WTC11 (cell line): ENCODE measurements at regions not wholly inside any gene's neighbourhood (a gene's known extent, or its start where the extent isn't known, plus 50 kb on each side); places are given as distances from the start of the nearest gene placed in this dataset.

Experiments used
- ATAC-seq: fragments of 200-7000 bp; cut with Tn5 transposase; 2 replicates; pipeline ENCODE4 v1.10.0; 2021; ENCODE audit warnings: mild to moderate bottlenecking, moderate library complexity
- CTCF ChIA-PET: fragments of 300-600 bp; sonication (Branson Sonifier 250); formaldehyde crosslinking; loops from one replicate; lab custom pipeline; 2021; ENCODE audit warnings: antibody characterized with exemption; lab: Charles Lee
- POLR2A ChIA-PET: fragments of 350-600 bp; sonication (Branson Sonifier 250); formaldehyde crosslinking; loops from one replicate; lab custom pipeline; 2021; ENCODE audit warnings: antibody characterized with exemption; lab: Charles Lee
- DNase-seq: peaks from one replicate; pipeline ENCODE4 v3.0.0; 2021; ENCODE audit warnings: low spot score
- H3K27ac Mint-ChIP-seq: 2 replicates; pipeline ENCODE4 v1.8.0; 2021; ENCODE audit warnings: mixed read lengths
- H3K27me3 Mint-ChIP-seq: 2 replicates; pipeline ENCODE4 v1.8.0; 2021; ENCODE audit warnings: low read depth, mild to moderate bottlenecking, moderate library complexity, mixed read lengths
- H3K36me3 Mint-ChIP-seq: 2 replicates; pipeline ENCODE4 v1.8.0; 2021; ENCODE audit warnings: mixed read lengths
- H3K4me1 Mint-ChIP-seq: 2 replicates; pipeline ENCODE4 v1.8.0; 2022; ENCODE audit warnings: mixed read lengths
- H3K4me3 Mint-ChIP-seq: 2 replicates; pipeline ENCODE4 v1.8.0; 2021; ENCODE audit warnings: mild to moderate bottlenecking, moderate library complexity, mixed read lengths
- H3K9me3 Mint-ChIP-seq: 2 replicates; pipeline ENCODE4 v1.8.0; 2021; ENCODE audit warnings: mixed read lengths
- EMX1 ChIP-seq: fragments of 250-450 bp; sonication (Bioruptor Pico); IDR thresholded peaks from 2 replicates; pipeline ENCODE4 v1.8.0; 2021; ENCODE audit warnings: mild to moderate bottlenecking
- ESRRA ChIP-seq: sonication (generic); formaldehyde crosslinking; IDR thresholded peaks from 2 replicates; pipeline ENCODE4 v1.8.1; 2022; ENCODE audit warnings: mild to moderate bottlenecking, missing genetic modification reagents, borderline replicate concordance
- FOXJ3 ChIP-seq: sonication (generic); formaldehyde crosslinking; IDR thresholded peaks from 2 replicates; pipeline ENCODE4 v1.9.0; 2021; ENCODE audit warnings: missing genetic modification reagents, mild to moderate bottlenecking, borderline replicate concordance
- GABPB1 ChIP-seq: sonication (generic); formaldehyde crosslinking; IDR thresholded peaks from 2 replicates; pipeline ENCODE4 v1.8.1; 2023; ENCODE audit warnings: mild to moderate bottlenecking, missing genetic modification reagents
- JAZF1 ChIP-seq: fragments of 250-450 bp; sonication (Bioruptor Pico); IDR thresholded peaks from 2 replicates; pipeline ENCODE4 v1.9.0; 2021; ENCODE audit warnings: moderate library complexity, mild to moderate bottlenecking, inconsistent platforms
- NFATC4 ChIP-seq: fragments of 250-450 bp; sonication (Bioruptor Pico); IDR thresholded peaks from 2 replicates; pipeline ENCODE4 v1.9.0; 2021; ENCODE audit warnings: mild to moderate bottlenecking
- PRDM15 ChIP-seq: sonication (generic); formaldehyde crosslinking; IDR thresholded peaks from 2 replicates; pipeline ENCODE4 v1.8.0; 2022; ENCODE audit warnings: missing genetic modification reagents
- RORB ChIP-seq: fragments of 250-450 bp; sonication (Bioruptor Pico); IDR thresholded peaks from 2 replicates; pipeline ENCODE4 v1.9.0; 2021; ENCODE audit warnings: mild to moderate bottlenecking
- SMAD4 ChIP-seq: sonication (generic); formaldehyde crosslinking; IDR thresholded peaks from 2 replicates; pipeline ENCODE4 v1.8.0; 2022; ENCODE audit warnings: mild to moderate bottlenecking, missing genetic modification reagents
- SOX15 ChIP-seq: fragments of 250-450 bp; sonication (Bioruptor Pico); IDR thresholded peaks from 2 replicates; pipeline ENCODE4 v1.9.0; 2021; ENCODE audit warnings: mild to moderate bottlenecking
- STAT6 ChIP-seq: sonication (generic); formaldehyde crosslinking; conservative IDR thresholded peaks from 2 replicates; pipeline ENCODE4 v1.8.1; 2023; ENCODE audit warnings: mild to moderate bottlenecking, low read depth, missing genetic modification reagents, moderate library complexity
- ZNF138 ChIP-seq: sonication (generic); formaldehyde crosslinking; conservative IDR thresholded peaks from 2 replicates; pipeline ENCODE4 v1.8.1; 2022; ENCODE audit warnings: mild to moderate bottlenecking, moderate library complexity, missing genetic modification reagents
- ZNF423 ChIP-seq: fragments of 250-450 bp; sonication (Bioruptor Pico); IDR thresholded peaks from 2 replicates; pipeline ENCODE4 v2.1.2; 2022; ENCODE audit warnings: mild to moderate bottlenecking, moderate library complexity
- ZNF425 ChIP-seq: fragments of 250-450 bp; sonication (Bioruptor Pico); conservative IDR thresholded peaks from 2 replicates; pipeline ENCODE4 v1.9.0; 2021; ENCODE audit warnings: mild to moderate bottlenecking
- TF ChIP-seq, protein P1 (sequence below): sonication (generic); formaldehyde crosslinking; IDR thresholded peaks from 2 replicates; pipeline ENCODE4 v1.8.1; 2023; ENCODE audit warnings: mild to moderate bottlenecking, missing genetic modification reagents, moderate library complexity
- TF ChIP-seq, protein P2 (sequence below): fragments of 250-450 bp; sonication (Bioruptor Pico); IDR thresholded peaks from 2 replicates; pipeline ENCODE4 v1.8.0; 2021; ENCODE audit warnings: mild to moderate bottlenecking
- TF ChIP-seq, protein P3 (sequence below): fragments of 250-450 bp; sonication (Bioruptor Pico); IDR thresholded peaks from 2 replicates; pipeline ENCODE4 v1.9.0; 2021; ENCODE audit warnings: mild to moderate bottlenecking
- TF ChIP-seq, protein P4 (sequence below): sonication (generic); formaldehyde crosslinking; IDR thresholded peaks from 2 replicates; pipeline ENCODE4 v1.8.1; 2022; ENCODE audit warnings: low read depth, missing genetic modification reagents, borderline replicate concordance
- TF ChIP-seq, protein P5 (sequence below): sonication (generic); formaldehyde crosslinking; conservative IDR thresholded peaks from 2 replicates; pipeline ENCODE4 v1.8.1; 2022; ENCODE audit warnings: mild to moderate bottlenecking, missing genetic modification reagents

GRCh38 chr16:51355875-51356274 lies 204.8 kb upstream of the SALL1 start (continued):
- no peak for TF ChIP-seq STAT6 (CRISPR knock-in tag)

GRCh38 chr16:51355195-51355594 lies 204.1 kb upstream of the SALL1 start:
- TF ChIP-seq RORB (no peak), GABPB1 (CRISPR knock-in tag) (no peak), NFATC4 (CRISPR knock-in tag) (no peak), EMX1 (CRISPR knock-in tag) (no peak), ZNF138 (CRISPR knock-in tag) (no peak), ZNF423 (CRISPR knock-in tag) (no peak), JAZF1 (no peak), SOX15 (CRISPR knock-in tag) (no peak), SMAD4 (CRISPR knock-in tag) (no peak), FOXJ3 (CRISPR knock-in tag) (no peak), PRDM15 (CRISPR knock-in tag) (no peak), ZNF425 (CRISPR knock-in tag) (no peak), ESRRA (CRISPR knock-in tag) (no peak)
- TF ChIP-seq, protein P1, sequence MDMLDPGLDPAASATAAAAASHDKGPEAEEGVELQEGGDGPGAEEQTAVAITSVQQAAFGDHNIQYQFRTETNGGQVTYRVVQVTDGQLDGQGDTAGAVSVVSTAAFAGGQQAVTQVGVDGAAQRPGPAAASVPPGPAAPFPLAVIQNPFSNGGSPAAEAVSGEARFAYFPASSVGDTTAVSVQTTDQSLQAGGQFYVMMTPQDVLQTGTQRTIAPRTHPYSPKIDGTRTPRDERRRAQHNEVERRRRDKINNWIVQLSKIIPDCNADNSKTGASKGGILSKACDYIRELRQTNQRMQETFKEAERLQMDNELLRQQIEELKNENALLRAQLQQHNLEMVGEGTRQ: no peak
- TF ChIP-seq, protein P2, sequence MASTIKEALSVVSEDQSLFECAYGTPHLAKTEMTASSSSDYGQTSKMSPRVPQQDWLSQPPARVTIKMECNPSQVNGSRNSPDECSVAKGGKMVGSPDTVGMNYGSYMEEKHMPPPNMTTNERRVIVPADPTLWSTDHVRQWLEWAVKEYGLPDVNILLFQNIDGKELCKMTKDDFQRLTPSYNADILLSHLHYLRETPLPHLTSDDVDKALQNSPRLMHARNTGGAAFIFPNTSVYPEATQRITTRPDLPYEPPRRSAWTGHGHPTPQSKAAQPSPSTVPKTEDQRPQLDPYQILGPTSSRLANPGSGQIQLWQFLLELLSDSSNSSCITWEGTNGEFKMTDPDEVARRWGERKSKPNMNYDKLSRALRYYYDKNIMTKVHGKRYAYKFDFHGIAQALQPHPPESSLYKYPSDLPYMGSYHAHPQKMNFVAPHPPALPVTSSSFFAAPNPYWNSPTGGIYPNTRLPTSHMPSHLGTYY (CRISPR knock-in tag): no peak
- TF ChIP-seq, protein P3, sequence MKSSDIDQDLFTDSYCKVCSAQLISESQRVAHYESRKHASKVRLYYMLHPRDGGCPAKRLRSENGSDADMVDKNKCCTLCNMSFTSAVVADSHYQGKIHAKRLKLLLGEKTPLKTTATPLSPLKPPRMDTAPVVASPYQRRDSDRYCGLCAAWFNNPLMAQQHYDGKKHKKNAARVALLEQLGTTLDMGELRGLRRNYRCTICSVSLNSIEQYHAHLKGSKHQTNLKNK (CRISPR knock-in tag): no peak
- TF ChIP-seq, protein P4, sequence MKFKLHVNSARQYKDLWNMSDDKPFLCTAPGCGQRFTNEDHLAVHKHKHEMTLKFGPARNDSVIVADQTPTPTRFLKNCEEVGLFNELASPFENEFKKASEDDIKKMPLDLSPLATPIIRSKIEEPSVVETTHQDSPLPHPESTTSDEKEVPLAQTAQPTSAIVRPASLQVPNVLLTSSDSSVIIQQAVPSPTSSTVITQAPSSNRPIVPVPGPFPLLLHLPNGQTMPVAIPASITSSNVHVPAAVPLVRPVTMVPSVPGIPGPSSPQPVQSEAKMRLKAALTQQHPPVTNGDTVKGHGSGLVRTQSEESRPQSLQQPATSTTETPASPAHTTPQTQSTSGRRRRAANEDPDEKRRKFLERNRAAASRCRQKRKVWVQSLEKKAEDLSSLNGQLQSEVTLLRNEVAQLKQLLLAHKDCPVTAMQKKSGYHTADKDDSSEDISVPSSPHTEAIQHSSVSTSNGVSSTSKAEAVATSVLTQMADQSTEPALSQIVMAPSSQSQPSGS (CRISPR knock-in tag): no peak
- TF ChIP-seq, protein P5, sequence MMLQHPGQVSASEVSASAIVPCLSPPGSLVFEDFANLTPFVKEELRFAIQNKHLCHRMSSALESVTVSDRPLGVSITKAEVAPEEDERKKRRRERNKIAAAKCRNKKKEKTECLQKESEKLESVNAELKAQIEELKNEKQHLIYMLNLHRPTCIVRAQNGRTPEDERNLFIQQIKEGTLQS (CRISPR knock-in tag): no peak
- Mint-ChIP-seq H3K4me3 (no peak overlapping the region), H3K36me3 (no peaks in the 10 kb centered on the region), H3K4me1 (peaks cover 50% of the 10 kb centered on the region), H3K27me3 (no peaks in the 10 kb centered on the region), H3K9me3 (no peaks in the 10 kb centered on the region), H3K27ac (no peak overlapping the region)
- CTCF ChIA-PET: interaction anchor here (0.8 to 1.6 kb wide), 3 partner anchors 23 to 405 kb away, joined by 3 read pairs; no protein-coding TSS in a partner anchor
- peak; percentile 21 for DNase-seq
- POLR2A ChIA-PET: no interaction called here
- ATAC-seq: peak; percentile 46
